ENCODE measurements at regions not wholly inside any gene's neighbourhood (a gene's known extent, or its start where the extent isn't known, plus 50 kb on each side); places are given as distances from the start of the nearest gene placed in this dataset.

DNA sequence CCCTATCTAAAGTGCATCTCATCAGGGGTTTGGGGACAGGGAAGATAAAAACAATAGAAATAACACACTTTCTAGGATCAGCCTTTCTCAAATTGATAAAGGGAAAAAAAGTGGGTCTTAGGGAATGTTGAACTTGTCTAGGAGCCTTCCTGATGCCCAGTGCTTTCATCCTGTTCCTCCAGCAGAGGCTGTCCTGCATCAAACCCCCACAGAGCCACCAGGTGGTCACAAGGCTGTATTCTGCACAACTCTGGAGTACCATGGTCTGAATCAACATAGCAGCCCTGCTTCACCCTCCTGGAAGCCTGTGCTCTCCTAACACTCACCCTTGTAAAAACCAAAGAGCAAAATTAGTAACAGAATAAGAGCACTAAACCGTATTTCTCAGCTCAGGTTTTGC is 118.5 kb upstream of the SLC25A36 start:
- intact Hi-C loops (cut with DNase I), result no loop called here
- 82 to 100% (median 88%) methylated on average over 1 of the region's 1 CpG for WGBS, 3 donors
- TF ChIP-seq, protein P1, sequence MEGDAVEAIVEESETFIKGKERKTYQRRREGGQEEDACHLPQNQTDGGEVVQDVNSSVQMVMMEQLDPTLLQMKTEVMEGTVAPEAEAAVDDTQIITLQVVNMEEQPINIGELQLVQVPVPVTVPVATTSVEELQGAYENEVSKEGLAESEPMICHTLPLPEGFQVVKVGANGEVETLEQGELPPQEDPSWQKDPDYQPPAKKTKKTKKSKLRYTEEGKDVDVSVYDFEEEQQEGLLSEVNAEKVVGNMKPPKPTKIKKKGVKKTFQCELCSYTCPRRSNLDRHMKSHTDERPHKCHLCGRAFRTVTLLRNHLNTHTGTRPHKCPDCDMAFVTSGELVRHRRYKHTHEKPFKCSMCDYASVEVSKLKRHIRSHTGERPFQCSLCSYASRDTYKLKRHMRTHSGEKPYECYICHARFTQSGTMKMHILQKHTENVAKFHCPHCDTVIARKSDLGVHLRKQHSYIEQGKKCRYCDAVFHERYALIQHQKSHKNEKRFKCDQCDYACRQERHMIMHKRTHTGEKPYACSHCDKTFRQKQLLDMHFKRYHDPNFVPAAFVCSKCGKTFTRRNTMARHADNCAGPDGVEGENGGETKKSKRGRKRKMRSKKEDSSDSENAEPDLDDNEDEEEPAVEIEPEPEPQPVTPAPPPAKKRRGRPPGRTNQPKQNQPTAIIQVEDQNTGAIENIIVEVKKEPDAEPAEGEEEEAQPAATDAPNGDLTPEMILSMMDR (IDR thresholded peaks at IDR 0.05), result no peak
- TF ChIP-seq POLR2A (IDR thresholded peaks at IDR 0.05), result no peak
- no peak for TF ChIP-seq EP300 (IDR thresholded peaks at IDR 0.05)

DNA sequence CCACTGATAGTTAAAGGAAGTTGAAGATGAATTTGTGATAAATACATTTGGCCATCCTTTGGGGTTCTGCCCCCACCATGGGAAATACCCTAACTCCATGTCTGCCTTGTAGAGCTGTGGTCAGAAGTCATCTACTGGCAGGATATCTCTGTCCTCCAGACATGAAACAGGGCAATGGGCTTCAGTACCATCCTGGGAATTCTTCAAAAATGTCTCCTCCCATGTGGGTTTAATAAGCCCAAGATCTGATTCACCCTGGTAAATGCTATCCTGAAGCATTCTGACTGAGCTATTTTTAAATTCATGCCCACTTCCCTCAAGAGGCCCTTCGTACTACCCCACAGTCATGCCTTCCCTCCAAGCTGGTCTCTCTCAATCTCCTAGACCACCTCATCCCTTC is 113.7 kb upstream of the SLC25A36 start:
- no peak overlapping the region for H3K4me3 ChIP-seq
- no peaks in the 10 kb centered on the region for H3K4me1 ChIP-seq (ENCODE audit: insufficient read depth)
- no peaks in the 10 kb centered on the region for H3K9me3 ChIP-seq
- intact Hi-C loops (cut with DNase I), result no loop called here
- 76 to 100% (median 100%) methylated on average over 1 of the region's 1 CpG for WGBS, 3 donors
- no peak overlapping the region for H3K27ac ChIP-seq
- TF ChIP-seq, protein P1 (IDR thresholded peaks at IDR 0.05), result no peak
- TF ChIP-seq EP300 (IDR thresholded peaks at IDR 0.05) (no peak), POLR2A (IDR thresholded peaks at IDR 0.05) (no peak)
- DNase-seq, result no peak
- H3K27me3 ChIP-seq, result no peaks in the 10 kb centered on the region
- H3K36me3 ChIP-seq, result no peaks in the 10 kb centered on the region

More for the DNA sequence above, 118.5 kb upstream of the SLC25A36 start:
- no peak for DNase-seq
- no peak overlapping the region for H3K4me3 ChIP-seq
- H3K27ac ChIP-seq, result no peak overlapping the region
- H3K9me3 ChIP-seq, result no peaks in the 10 kb centered on the region
- H3K27me3 ChIP-seq, result no peaks in the 10 kb centered on the region
- no peaks in the 10 kb centered on the region for H3K36me3 ChIP-seq
- no peaks in the 10 kb centered on the region for H3K4me1 ChIP-seq (ENCODE audit: insufficient read depth)

DNA sequence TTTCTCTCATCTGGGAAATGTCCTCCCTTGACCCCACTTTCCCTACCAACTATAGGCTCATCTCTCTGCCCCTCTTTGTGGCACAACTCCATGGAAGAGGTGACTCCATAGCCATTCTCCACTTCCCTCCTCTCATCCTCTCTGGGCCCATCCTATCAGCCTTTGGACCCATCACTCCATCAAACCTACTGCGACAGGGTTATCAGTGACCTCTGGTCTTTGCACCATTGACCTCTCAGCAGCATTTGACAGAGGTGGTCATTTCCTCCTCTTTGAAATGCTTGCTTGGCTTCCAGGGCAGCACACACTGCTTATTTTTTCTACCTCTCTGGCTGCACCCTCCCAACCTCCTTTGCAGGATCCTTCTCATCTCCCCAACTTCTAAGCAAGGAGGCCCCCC is 113.1 kb upstream of the SLC25A36 start:
- H3K27ac ChIP-seq, result no peak overlapping the region

DNA sequence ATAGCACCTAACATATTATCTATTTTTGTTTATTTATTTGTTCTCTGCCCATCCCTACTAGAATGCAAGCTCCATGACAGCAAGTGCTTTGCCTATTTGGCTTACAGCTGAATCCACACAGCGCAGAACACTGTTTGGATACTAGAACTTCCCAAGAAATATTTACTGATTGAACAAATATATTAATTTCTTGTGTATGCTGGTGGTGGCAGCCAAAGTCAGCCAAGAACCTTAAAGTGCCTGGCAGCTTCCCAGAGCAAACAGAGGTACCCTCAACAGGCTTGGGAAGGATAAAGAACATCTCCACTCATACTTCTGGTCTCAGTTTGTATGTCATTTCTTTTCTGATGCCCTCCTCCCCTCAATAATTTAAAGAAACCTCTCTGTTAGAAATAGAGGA is 111.8 kb upstream of the SLC25A36 start:
- Histone ChIP-seq H3K4me3 (no peak overlapping the region), H3K27me3 (no peaks in the 10 kb centered on the region), H3K9me3 (no peaks in the 10 kb centered on the region), H3K27ac (no peak overlapping the region), H3K4me1 (ENCODE audit: insufficient read depth) (no peaks in the 10 kb centered on the region), H3K36me3 (no peaks in the 10 kb centered on the region)
- intact Hi-C loops (cut with DNase I), result no loop called here
- no peak for TF ChIP-seq POLR2A (IDR thresholded peaks at IDR 0.05)
- no peak for TF ChIP-seq EP300 (IDR thresholded peaks at IDR 0.05)
- TF ChIP-seq, protein P1 (IDR thresholded peaks at IDR 0.05), result no peak
- 97 to 100% (median 98%) methylated on average over 1 of the region's 1 CpG for WGBS, 3 donors
- DNase-seq, result no peak

More for the DNA sequence above, 113.1 kb upstream of the SLC25A36 start:
- intact Hi-C loops (cut with DNase I), result no loop called here
- H3K4me3 ChIP-seq, result no peak overlapping the region
- H3K27me3 ChIP-seq, result no peaks in the 10 kb centered on the region
- no peaks in the 10 kb centered on the region for H3K4me1 ChIP-seq (ENCODE audit: insufficient read depth)
- 71 to 90% (median 83%) methylated on average over 1 of the region's 1 CpG for WGBS, 3 donors
- H3K9me3 ChIP-seq, result no peaks in the 10 kb centered on the region
- TF ChIP-seq POLR2A (IDR thresholded peaks at IDR 0.05), result no peak
- TF ChIP-seq, protein P1 (IDR thresholded peaks at IDR 0.05), result no peak
- no peak for TF ChIP-seq EP300 (IDR thresholded peaks at IDR 0.05)
- no peak for DNase-seq
- no peaks in the 10 kb centered on the region for H3K36me3 ChIP-seq
